ENCODE measurements at regions not wholly inside any gene's neighbourhood (a gene's known extent, or its start where the extent isn't known, plus 50 kb on each side); places are given as distances from the start of the nearest gene placed in this dataset.

DNA sequence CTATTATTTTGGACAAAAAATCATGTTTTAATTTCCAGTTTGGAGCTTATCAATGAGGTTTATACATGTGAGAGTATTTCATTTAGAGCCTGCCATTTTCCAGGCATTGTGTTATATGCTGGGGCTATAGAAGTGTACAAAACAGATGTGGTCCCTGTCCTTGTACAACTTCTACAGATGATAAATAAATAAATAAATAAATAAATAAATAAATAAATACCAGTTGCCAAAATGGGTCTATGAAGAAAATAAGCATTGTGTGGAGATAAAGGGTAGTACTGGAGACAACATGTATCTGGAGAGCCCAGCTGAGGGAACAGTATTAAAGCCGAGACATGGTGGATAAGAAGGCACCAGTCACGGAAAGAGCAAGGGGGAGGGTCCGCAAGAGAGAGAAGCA lies 210.0 kb downstream of the SS18 start:
- WGBS, 2 donors: 96 to 98% methylated on average over 3 of the region's 3 CpGs
- intact Hi-C loops (cut with DNase I): no loop called here
- Histone ChIP-seq H3K36me3 (no peaks in the 10 kb centered on the region), H3K4me3 (replicated peaks in 1 of 3) (no peak overlapping the region), H3K27me3 (no peaks in the 10 kb centered on the region), H3K27ac (no peak overlapping the region), H3K4me1 (no peaks in the 10 kb centered on the region), H3K9me3 (no peaks in the 10 kb centered on the region)
- TF ChIP-seq, protein P1, sequence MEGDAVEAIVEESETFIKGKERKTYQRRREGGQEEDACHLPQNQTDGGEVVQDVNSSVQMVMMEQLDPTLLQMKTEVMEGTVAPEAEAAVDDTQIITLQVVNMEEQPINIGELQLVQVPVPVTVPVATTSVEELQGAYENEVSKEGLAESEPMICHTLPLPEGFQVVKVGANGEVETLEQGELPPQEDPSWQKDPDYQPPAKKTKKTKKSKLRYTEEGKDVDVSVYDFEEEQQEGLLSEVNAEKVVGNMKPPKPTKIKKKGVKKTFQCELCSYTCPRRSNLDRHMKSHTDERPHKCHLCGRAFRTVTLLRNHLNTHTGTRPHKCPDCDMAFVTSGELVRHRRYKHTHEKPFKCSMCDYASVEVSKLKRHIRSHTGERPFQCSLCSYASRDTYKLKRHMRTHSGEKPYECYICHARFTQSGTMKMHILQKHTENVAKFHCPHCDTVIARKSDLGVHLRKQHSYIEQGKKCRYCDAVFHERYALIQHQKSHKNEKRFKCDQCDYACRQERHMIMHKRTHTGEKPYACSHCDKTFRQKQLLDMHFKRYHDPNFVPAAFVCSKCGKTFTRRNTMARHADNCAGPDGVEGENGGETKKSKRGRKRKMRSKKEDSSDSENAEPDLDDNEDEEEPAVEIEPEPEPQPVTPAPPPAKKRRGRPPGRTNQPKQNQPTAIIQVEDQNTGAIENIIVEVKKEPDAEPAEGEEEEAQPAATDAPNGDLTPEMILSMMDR (IDR thresholded peaks at IDR 0.05): no peak
- TF ChIP-seq POLR2A (IDR thresholded peaks at IDR 0.05): no peak
- DNase-seq: no peak

DNA sequence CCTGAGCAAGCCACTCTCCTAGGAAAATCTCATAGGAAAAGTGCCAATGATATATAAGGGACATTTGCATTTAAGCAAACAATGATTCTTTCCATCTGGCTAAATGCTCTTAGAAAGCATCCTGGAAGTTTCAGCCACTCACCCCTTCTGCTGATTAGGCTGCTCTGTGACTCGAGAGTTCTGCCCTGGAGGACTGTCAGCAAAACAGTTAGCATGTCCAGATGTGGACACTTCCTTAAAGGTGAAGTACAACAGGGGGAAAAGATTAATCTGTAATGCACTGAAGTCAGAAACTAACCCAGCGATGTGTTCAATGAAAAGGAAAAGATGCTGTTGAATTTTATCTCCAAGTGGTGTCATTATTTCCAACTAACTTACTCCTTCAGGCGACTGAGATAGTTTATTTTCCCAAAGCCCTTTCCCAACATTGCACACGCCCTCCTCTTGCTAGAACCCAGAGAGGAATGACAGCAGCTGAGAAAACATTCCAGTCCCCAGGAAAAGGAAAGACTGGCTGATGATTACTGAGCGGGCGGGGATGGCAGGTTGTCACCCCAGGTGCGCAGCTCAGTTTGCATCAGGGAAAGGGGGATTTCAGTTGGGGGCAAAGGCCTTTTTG lies 214.0 kb downstream of the SS18 start:
- Histone ChIP-seq H3K4me1 (no peaks in the 10 kb centered on the region), H3K4me3 (replicated peaks in 1 of 3) (no peak overlapping the region), H3K27me3 (no peaks in the 10 kb centered on the region), H3K36me3 (no peaks in the 10 kb centered on the region), H3K27ac (no peak overlapping the region), H3K9me3 (no peaks in the 10 kb centered on the region)
- intact Hi-C loops (cut with DNase I): no loop called here
- no peak for DNase-seq
- 42 to 48% methylated on average over 7 of the region's 7 CpGs for WGBS, 2 donors
- TF ChIP-seq POLR2A (IDR thresholded peaks at IDR 0.05): no peak
- TF ChIP-seq, protein P1 (IDR thresholded peaks at IDR 0.05): no peak

DNA sequence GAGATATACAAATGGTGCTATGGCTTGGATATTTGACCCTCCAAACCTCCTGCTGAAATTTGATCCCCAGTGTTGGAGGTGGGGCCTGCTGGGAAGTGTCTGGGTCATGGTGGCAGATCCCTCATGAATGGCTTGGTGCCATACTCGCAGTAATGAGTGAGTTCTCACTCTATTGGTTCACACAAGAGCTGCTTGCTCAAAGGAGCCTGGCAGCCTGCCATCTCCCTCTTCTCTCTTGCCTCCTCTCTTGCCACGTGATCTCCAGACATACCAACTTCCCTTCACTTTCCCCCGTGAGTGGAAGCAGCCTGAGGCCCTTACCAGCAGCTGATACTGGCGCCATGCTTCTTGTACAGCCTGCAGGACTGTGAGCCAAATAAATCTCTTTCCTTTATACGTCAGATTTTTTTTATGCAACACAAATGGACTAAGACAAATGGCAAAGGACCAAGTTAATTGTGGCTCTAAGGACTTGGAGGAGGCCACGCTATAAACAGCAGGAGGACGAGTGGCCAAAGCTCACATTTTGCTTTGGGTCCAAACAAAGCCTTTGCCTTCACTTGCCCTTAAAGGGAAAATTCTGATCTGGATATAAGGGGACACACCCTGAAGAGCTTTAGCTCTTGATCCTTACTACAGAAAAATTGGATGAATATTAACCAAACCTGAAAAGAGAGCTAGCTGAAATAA lies 214.7 kb downstream of the SS18 start:
- no peak overlapping the region for H3K27ac ChIP-seq
- H3K4me3 ChIP-seq (replicated peaks in 1 of 3): no peak overlapping the region
- no peaks in the 10 kb centered on the region for H3K36me3 ChIP-seq
- WGBS, 2 donors: 52 to 54% methylated on average over 7 of the region's 7 CpGs
- DNase-seq: peak; percentile 17 to 27
- no peaks in the 10 kb centered on the region for H3K27me3 ChIP-seq
- intact Hi-C loops (cut with DNase I): no loop called here
- no peak for TF ChIP-seq POLR2A (IDR thresholded peaks at IDR 0.05)
- TF ChIP-seq, protein P1 (IDR thresholded peaks at IDR 0.05): no peak
- H3K4me1 ChIP-seq: no peaks in the 10 kb centered on the region
- H3K9me3 ChIP-seq: no peaks in the 10 kb centered on the region

DNA sequence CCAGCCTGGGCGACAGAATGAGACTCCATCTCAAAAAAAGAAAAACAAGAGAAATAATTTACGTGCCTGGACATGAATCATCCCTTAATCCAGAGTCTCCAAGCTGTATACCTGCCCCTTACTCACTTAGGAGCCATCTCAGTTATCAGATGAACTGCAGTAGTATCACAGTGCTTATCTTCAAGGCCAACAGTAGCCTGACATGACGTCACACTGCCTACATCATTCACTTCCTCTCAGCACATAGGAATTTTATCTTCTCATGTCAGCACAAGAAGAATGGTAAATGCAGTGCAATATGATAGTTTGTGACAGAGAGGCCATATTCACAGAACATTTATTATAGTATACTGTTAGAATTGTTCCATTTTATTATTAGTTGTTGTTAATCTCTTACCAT lies 216.6 kb downstream of the SS18 start:
- intact Hi-C loops (cut with DNase I): no loop called here
- Histone ChIP-seq H3K4me3 (replicated peaks in 1 of 3) (no peak overlapping the region), H3K27ac (no peak overlapping the region), H3K9me3 (no peaks in the 10 kb centered on the region), H3K4me1 (no peaks in the 10 kb centered on the region), H3K27me3 (no peaks in the 10 kb centered on the region), H3K36me3 (no peaks in the 10 kb centered on the region)
- DNase-seq: no peak
- TF ChIP-seq POLR2A (IDR thresholded peaks at IDR 0.05): no peak
- TF ChIP-seq, protein P1 (IDR thresholded peaks at IDR 0.05): no peak
- WGBS, 2 donors: 88 to 91% methylated on average over 3 of the region's 3 CpGs

DNA sequence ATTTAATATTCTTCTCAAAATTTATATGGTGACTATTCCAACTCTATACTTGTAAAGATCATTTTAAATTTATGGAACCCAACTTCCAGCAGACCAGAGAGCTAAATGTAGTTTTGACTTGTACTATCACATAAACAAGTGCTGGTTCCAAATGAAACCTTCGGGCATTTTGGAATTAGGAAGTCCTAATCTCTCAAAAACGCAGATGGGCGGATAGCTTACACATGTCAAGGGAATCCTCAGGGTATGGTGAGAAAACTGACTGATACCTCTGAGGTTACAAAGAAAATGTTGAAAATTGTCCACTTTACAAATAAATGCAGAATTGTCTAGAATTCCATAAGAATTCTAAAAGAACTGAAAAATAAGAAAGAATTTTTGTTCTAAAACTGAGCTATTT lies 224.1 kb downstream of the SS18 start:
- H3K27ac ChIP-seq: no peak overlapping the region

More for the DNA sequence above, 224.1 kb downstream of the SS18 start:
- no peaks in the 10 kb centered on the region for H3K4me1 ChIP-seq
- no peak for DNase-seq
- H3K27me3 ChIP-seq: no peaks in the 10 kb centered on the region
- H3K9me3 ChIP-seq: no peaks in the 10 kb centered on the region
- 87 to 90% methylated on average over 3 of the region's 3 CpGs for WGBS, 2 donors
- intact Hi-C loops (cut with DNase I): no loop called here
- no peaks in the 10 kb centered on the region for H3K36me3 ChIP-seq
- TF ChIP-seq POLR2A (IDR thresholded peaks at IDR 0.05): no peak
- TF ChIP-seq, protein P1 (IDR thresholded peaks at IDR 0.05): no peak
- no peak overlapping the region for H3K4me3 ChIP-seq (replicated peaks in 1 of 3)

Measured in thyroid gland (tissue), 4 donors.